ENCODE measurements at regions not wholly inside any gene's neighbourhood (a gene's known extent, or its start where the extent isn't known, plus 50 kb on each side); places are given as distances from the start of the nearest gene placed in this dataset.

DNA sequence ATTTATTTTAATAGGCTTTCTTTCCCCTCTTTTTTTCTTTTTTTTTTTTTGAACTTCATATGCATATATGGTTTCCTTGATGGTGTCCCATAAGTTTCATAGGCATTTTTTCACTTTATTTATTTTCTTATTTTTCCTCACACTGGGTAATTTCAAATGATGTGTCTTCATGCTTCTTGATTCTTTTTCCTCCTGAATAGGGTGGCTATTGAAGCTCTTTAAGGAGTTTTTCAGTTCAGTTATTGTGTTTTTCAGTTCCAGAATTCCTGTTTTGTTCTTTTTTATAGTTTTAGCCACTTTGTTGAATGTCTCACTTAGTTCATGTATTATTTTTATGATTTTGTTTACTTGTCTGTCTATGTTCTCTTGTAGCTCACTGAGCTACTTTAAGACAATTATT lies 273.2 kb downstream of the NFKBIZ start:
- no peak overlapping the region for H3K9ac ChIP-seq
- no peaks in the 10 kb centered on the region for H3K4me1 ChIP-seq (ENCODE audit: control insufficient read depth in 1 of 2, insufficient read depth in 2 of 2, low read depth in 1 of 2, low read length in 1 of 2)
- H4K20me1 ChIP-seq (ENCODE audit: insufficient read depth) = no peaks in the 10 kb centered on the region
- no peaks in the 10 kb centered on the region for H3K27me3 ChIP-seq (ENCODE audit: insufficient read depth)
- H3K4me3 ChIP-seq (ENCODE audit: low read depth in 2 of 2, low read length in 1 of 2) = no peak overlapping the region
- peaks cover 14% of the 10 kb centered on the region; the same call in 1 of the 2 replicates for H3K9me3 ChIP-seq
- ChIA-PET POLR2A (no interaction called here), CTCF (no interaction called here)
- no peaks in the 10 kb centered on the region for H3K79me2 ChIP-seq (ENCODE audit: insufficient read depth)
- no peak overlapping the region for H3K27ac ChIP-seq (ENCODE audit: low read depth in 2 of 2, low read length in 1 of 2)
- DNase-seq = no peak
- no peaks in the 10 kb centered on the region for H3K36me3 ChIP-seq (replicated peaks in 1 of 2; ENCODE audit: control insufficient read depth in 1 of 2, insufficient read depth in 2 of 2, low read length in 1 of 2)
- TF ChIP-seq FOXJ3 (CRISPR knock-in tag; IDR thresholded peaks at IDR 0.05) (no peak), RXRA (IDR thresholded peaks at IDR 0.05; ENCODE audit: borderline replicate concordance, low read depth) (no peak), EP300 (IDR thresholded peaks at IDR 0.05; ENCODE audit: borderline replicate concordance in 1 of 2, low read depth in 1 of 2, low read length in 1 of 2) (no peak), TCF12 (IDR thresholded peaks at IDR 0.05) (no peak), GABPA (IDR thresholded peaks at IDR 0.05; ENCODE audit: low read depth) (no peak), YY1 (IDR thresholded peaks at IDR 0.05; ENCODE audit: low read depth) (no peak), POLR2AphosphoS5 (IDR thresholded peaks at IDR 0.05; ENCODE audit: low read depth, low read length) (no peak), JUND (IDR thresholded peaks at IDR 0.05) (no peak)
- TF ChIP-seq, protein P1, sequence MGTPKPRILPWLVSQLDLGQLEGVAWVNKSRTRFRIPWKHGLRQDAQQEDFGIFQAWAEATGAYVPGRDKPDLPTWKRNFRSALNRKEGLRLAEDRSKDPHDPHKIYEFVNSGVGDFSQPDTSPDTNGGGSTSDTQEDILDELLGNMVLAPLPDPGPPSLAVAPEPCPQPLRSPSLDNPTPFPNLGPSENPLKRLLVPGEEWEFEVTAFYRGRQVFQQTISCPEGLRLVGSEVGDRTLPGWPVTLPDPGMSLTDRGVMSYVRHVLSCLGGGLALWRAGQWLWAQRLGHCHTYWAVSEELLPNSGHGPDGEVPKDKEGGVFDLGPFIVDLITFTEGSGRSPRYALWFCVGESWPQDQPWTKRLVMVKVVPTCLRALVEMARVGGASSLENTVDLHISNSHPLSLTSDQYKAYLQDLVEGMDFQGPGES (IDR thresholded peaks at IDR 0.05; ENCODE audit: low read depth, low read length) = no peak
- TF ChIP-seq, protein P2, sequence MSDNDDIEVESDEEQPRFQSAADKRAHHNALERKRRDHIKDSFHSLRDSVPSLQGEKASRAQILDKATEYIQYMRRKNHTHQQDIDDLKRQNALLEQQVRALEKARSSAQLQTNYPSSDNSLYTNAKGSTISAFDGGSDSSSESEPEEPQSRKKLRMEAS (IDR thresholded peaks at IDR 0.05; ENCODE audit: low read depth) = no peak
- TF ChIP-seq, protein P3, sequence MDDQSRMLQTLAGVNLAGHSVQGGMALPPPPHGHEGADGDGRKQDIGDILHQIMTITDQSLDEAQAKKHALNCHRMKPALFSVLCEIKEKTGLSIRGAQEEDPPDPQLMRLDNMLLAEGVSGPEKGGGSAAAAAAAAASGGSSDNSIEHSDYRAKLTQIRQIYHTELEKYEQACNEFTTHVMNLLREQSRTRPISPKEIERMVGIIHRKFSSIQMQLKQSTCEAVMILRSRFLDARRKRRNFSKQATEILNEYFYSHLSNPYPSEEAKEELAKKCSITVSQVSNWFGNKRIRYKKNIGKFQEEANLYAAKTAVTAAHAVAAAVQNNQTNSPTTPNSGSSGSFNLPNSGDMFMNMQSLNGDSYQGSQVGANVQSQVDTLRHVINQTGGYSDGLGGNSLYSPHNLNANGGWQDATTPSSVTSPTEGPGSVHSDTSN (IDR thresholded peaks at IDR 0.05) = no peak
- H3K9me2 ChIP-seq = no peaks in the 10 kb centered on the region
- peaks cover 10% of the 10 kb centered on the region for H3F3A ChIP-seq (replicated peaks; ENCODE audit: insufficient read depth)
- no peak overlapping the region for H2AFZ ChIP-seq (ENCODE audit: low read depth)
- H3K4me2 ChIP-seq = no peak overlapping the region

DNA sequence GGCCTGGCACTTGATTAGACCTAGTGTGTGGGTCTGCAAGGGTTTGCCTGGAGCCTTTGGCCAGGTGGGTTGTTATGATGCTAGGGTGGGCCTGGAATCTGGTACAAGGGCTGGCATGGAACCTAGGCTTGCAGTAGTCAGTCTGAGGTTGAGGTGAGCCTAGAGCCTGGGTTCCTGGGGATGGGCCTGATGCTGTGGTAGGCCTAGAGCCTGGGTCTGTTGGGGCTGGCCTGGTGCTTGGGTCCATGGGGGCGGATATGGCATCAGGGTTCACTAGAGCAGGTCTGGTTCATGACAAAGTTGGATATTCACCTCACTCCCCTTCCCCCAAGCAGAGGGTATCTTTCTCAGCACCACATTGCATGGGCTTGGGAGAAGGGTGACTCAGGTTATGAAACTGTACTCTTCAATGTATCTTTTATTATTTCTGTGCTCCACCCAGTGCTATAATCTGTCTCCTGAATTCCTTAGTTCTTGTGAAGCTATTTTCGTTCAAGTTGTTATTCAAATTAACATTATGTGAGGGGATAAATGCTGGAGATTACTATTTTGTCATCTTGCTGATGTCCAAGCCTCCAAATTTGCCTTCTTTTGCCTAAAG lies 274.4 kb downstream of the NFKBIZ start:
- Histone ChIP-seq H3K9ac (no peak overlapping the region), H3K79me2 (ENCODE audit: insufficient read depth) (no peaks in the 10 kb centered on the region), H3K27ac (ENCODE audit: low read depth in 2 of 2, low read length in 1 of 2) (peak overlapping the region in 1 of 2 experiments; percentile 60; a peak in 1 of 4 replicates), H3K9me3 (peaks cover 14% of the 10 kb centered on the region; the same call in 1 of the 2 replicates), H3K36me3 (replicated peaks in 1 of 2; ENCODE audit: control insufficient read depth in 1 of 2, insufficient read depth in 2 of 2, low read length in 1 of 2) (no peaks in the 10 kb centered on the region), H3K4me1 (ENCODE audit: control insufficient read depth in 1 of 2, insufficient read depth in 2 of 2, low read depth in 1 of 2, low read length in 1 of 2) (no peaks in the 10 kb centered on the region), H4K20me1 (ENCODE audit: insufficient read depth) (no peaks in the 10 kb centered on the region), H3K9me2 (no peaks in the 10 kb centered on the region), H3K27me3 (ENCODE audit: insufficient read depth) (no peaks in the 10 kb centered on the region), H3F3A (replicated peaks; ENCODE audit: insufficient read depth) (peaks cover 10% of the 10 kb centered on the region), H2AFZ (ENCODE audit: low read depth) (no peak overlapping the region), H3K4me3 (ENCODE audit: low read depth in 2 of 2, low read length in 1 of 2) (no peak overlapping the region), H3K4me2 (no peak overlapping the region)
- ChIA-PET CTCF (no interaction called here), POLR2A (no interaction called here)
- WGBS (ENCODE audit: low lambda C conversion rate) = 93% methylated on average over 2 of the region's 2 CpGs
- no peak for DNase-seq
- TF ChIP-seq POLR2AphosphoS5 (IDR thresholded peaks at IDR 0.05; ENCODE audit: low read depth, low read length) (no peak), EZH2phosphoT487 (IDR thresholded peaks at IDR 0.05; ENCODE audit: borderline replicate concordance, low read depth) (no peak), RAD21 (IDR thresholded peaks at IDR 0.05; ENCODE audit: low read length) (no peak), GABPA (IDR thresholded peaks at IDR 0.05; ENCODE audit: low read depth) (no peak), GATA2 (CRISPR knock-in tag; IDR thresholded peaks at IDR 0.05) (no peak), RFX5 (IDR thresholded peaks at IDR 0.05; ENCODE audit: low read length) (no peak), RCOR1 (IDR thresholded peaks at IDR 0.05; ENCODE audit: low read length) (no peak), TCF12 (IDR thresholded peaks at IDR 0.05) (no peak), MXI1 (IDR thresholded peaks at IDR 0.05; ENCODE audit: low read depth, low read length) (no peak), YY1 (IDR thresholded peaks at IDR 0.05; ENCODE audit: low read depth) (no peak), CHD2 (IDR thresholded peaks at IDR 0.05; ENCODE audit: low read length, partially characterized antibody) (no peak)
- TF ChIP-seq, protein P4, sequence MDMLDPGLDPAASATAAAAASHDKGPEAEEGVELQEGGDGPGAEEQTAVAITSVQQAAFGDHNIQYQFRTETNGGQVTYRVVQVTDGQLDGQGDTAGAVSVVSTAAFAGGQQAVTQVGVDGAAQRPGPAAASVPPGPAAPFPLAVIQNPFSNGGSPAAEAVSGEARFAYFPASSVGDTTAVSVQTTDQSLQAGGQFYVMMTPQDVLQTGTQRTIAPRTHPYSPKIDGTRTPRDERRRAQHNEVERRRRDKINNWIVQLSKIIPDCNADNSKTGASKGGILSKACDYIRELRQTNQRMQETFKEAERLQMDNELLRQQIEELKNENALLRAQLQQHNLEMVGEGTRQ (IDR thresholded peaks at IDR 0.05; ENCODE audit: borderline replicate concordance, low read depth, low read length) = no peak
- TF ChIP-seq, protein P1 (IDR thresholded peaks at IDR 0.05; ENCODE audit: low read depth, low read length) = no peak
- TF ChIP-seq, protein P3 (IDR thresholded peaks at IDR 0.05) = no peak
- TF ChIP-seq, protein P5, sequence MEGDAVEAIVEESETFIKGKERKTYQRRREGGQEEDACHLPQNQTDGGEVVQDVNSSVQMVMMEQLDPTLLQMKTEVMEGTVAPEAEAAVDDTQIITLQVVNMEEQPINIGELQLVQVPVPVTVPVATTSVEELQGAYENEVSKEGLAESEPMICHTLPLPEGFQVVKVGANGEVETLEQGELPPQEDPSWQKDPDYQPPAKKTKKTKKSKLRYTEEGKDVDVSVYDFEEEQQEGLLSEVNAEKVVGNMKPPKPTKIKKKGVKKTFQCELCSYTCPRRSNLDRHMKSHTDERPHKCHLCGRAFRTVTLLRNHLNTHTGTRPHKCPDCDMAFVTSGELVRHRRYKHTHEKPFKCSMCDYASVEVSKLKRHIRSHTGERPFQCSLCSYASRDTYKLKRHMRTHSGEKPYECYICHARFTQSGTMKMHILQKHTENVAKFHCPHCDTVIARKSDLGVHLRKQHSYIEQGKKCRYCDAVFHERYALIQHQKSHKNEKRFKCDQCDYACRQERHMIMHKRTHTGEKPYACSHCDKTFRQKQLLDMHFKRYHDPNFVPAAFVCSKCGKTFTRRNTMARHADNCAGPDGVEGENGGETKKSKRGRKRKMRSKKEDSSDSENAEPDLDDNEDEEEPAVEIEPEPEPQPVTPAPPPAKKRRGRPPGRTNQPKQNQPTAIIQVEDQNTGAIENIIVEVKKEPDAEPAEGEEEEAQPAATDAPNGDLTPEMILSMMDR (IDR thresholded peaks at IDR 0.05) = no peak
